ENCODE measurements at regions not wholly inside any gene's neighbourhood (a gene's known extent, or its start where the extent isn't known, plus 50 kb on each side); places are given as distances from the start of the nearest gene placed in this dataset.

- TF ChIP-seq CTCF (IDR thresholded peaks at IDR 0.05) (no peak), POLR2A (IDR thresholded peaks at IDR 0.05) (no peak)
Observed at GRCh38 chr14:84819528-84819927, 710.4 kb upstream of the FLRT2 start.
